Natural killer cell treated with Interleukin-12 subunit alpha and Interleukin-12 subunit beta and Interleukin-15 and Interleukin-18, amount 100 ng/mL, for 72 hours (primary cell): ENCODE measurements at regions not wholly inside any gene's neighbourhood (a gene's known extent, or its start where the extent isn't known, plus 50 kb on each side); places are given as distances from the start of the nearest gene placed in this dataset.

Experiments used
- ATAC-seq, 2 donors: fragments of 150-1000 bp; cut with Tn5 transposase in 1 of 2; sonication (Bioruptor Pico), chemical (Tn5 transposase) in 1 of 2; 2 replicates each; pipeline ENCODE4 v1.10.0; 2021
- DNase-seq: peaks from one replicate; pipeline ENCODE4 v3.0.0; 2022; ENCODE audit warnings: low spot score
- H3K27ac Mint-ChIP-seq, 2 donors: 1 replicate in 1 of 2; 2 replicates in 1 of 2; pipeline ENCODE4 v1.8.0; 2022; ENCODE audit warnings: mixed read lengths in 2 of 2, mild to moderate bottlenecking in 1 of 2, moderate library complexity in 1 of 2
- H3K27me3 Mint-ChIP-seq, 2 donors: 1 replicate in 1 of 2; 2 replicates in 1 of 2; pipeline ENCODE4 v1.8.0; 2022; ENCODE audit warnings: mixed read lengths in 2 of 2
- H3K36me3 Mint-ChIP-seq: one replicate; pipeline ENCODE4 v1.8.0; 2022; ENCODE audit warnings: mixed read lengths
- H3K4me1 Mint-ChIP-seq, 2 donors: 1 replicate in 1 of 2; 2 replicates in 1 of 2; pipeline ENCODE4 v1.8.0; 2022; ENCODE audit warnings: low read depth in 2 of 2, mixed read lengths in 2 of 2, mild to moderate bottlenecking in 1 of 2
- H3K4me3 Mint-ChIP-seq: one replicate; pipeline ENCODE4 v1.8.0; 2022; ENCODE audit warnings: mixed read lengths
- H3K9me3 Mint-ChIP-seq: 2 replicates; pipeline ENCODE4 v1.8.0; 2022; ENCODE audit warnings: mixed read lengths

GRCh38 chr2:120439637-120440384, 93.9 kb downstream of the INHBB start:
- Mint-ChIP-seq H3K4me1 (peaks cover 0 to 5% of the 10 kb centered on the region in 2 donors), H3K36me3 (no peaks in the 10 kb centered on the region), H3K9me3 (no peaks in the 10 kb centered on the region), H3K4me3 (no peak overlapping the region), H3K27ac (no peak overlapping the region), H3K27me3 (peaks cover 36 to 61% of the 10 kb centered on the region in 2 donors)
- ATAC-seq (no peak), DNase-seq (peak; percentile 38)

- Mint-ChIP-seq H3K27ac (no peak overlapping the region), H3K9me3 (no peaks in the 10 kb centered on the region), H3K4me3 (no peak overlapping the region), H3K4me1 (peaks cover 0 to 5% of the 10 kb centered on the region in 2 donors), H3K27me3 (peaks cover 36 to 61% of the 10 kb centered on the region in 2 donors), H3K36me3 (no peaks in the 10 kb centered on the region)
- ATAC-seq (no peak), DNase-seq (peak; percentile 26)
Observed at GRCh38 chr2:120440521-120441350, 94.8 kb downstream of the INHBB start.

GRCh38 chr2:120441351-120441700, 95.4 kb downstream of the INHBB start:
- Mint-ChIP-seq H3K27me3 (peaks cover 38 to 61% of the 10 kb centered on the region in 2 donors), H3K27ac (no peak overlapping the region), H3K9me3 (no peaks in the 10 kb centered on the region), H3K4me1 (peaks cover 0 to 5% of the 10 kb centered on the region in 2 donors), H3K4me3 (no peak overlapping the region), H3K36me3 (no peaks in the 10 kb centered on the region)
- ATAC-seq (no peak), DNase-seq (no peak)

GRCh38 chr2:120441744-120442471, 96.0 kb downstream of the INHBB start:
- no peak for ATAC-seq
- Mint-ChIP-seq H3K27me3 (peaks cover 36 to 55% of the 10 kb centered on the region in 2 donors), H3K27ac (no peak overlapping the region), H3K36me3 (no peaks in the 10 kb centered on the region), H3K4me3 (no peak overlapping the region), H3K9me3 (no peaks in the 10 kb centered on the region), H3K4me1 (peaks cover 0 to 5% of the 10 kb centered on the region in 2 donors)
- peak; percentile 45 for DNase-seq

GRCh38 chr2:120442541-120442922, 96.6 kb downstream of the INHBB start:
- Mint-ChIP-seq H3K27ac (no peak overlapping the region), H3K4me1 (peaks cover 0 to 5% of the 10 kb centered on the region in 2 donors), H3K27me3 (peaks cover 36 to 54% of the 10 kb centered on the region in 2 donors), H3K36me3 (no peaks in the 10 kb centered on the region), H3K4me3 (no peak overlapping the region), H3K9me3 (no peaks in the 10 kb centered on the region)
- ATAC-seq (no peak), DNase-seq (peak; percentile 16)

GRCh38 chr2:120442923-120443571, 97.1 kb downstream of the INHBB start:
- peak; percentile 58 for DNase-seq
- ATAC-seq = peak; percentile 22 to 74

GRCh38 chr2:120443946-120444345, 98.0 kb downstream of the INHBB start:
- Mint-ChIP-seq H3K4me3 (no peak overlapping the region), H3K9me3 (no peaks in the 10 kb centered on the region), H3K36me3 (no peaks in the 10 kb centered on the region), H3K4me1 (peaks cover 0 to 5% of the 10 kb centered on the region in 2 donors), H3K27ac (no peak overlapping the region), H3K27me3 (peaks cover 33 to 50% of the 10 kb centered on the region in 2 donors)
- ATAC-seq (no peak), DNase-seq (peak; percentile 18)

More at GRCh38 chr2:120442923-120443571, 97.1 kb downstream of the INHBB start:
- peaks cover 36 to 54% of the 10 kb centered on the region in 2 donors for H3K27me3 Mint-ChIP-seq
- no peak overlapping the region for H3K4me3 Mint-ChIP-seq
- H3K36me3 Mint-ChIP-seq = no peaks in the 10 kb centered on the region
- no peaks in the 10 kb centered on the region for H3K9me3 Mint-ChIP-seq
- peaks cover 0 to 5% of the 10 kb centered on the region in 2 donors for H3K4me1 Mint-ChIP-seq
- no peak overlapping the region for H3K27ac Mint-ChIP-seq

GRCh38 chr2:120444691-120445240, 98.8 kb downstream of the INHBB start:
- H3K4me3 Mint-ChIP-seq = no peak overlapping the region
- no peaks in the 10 kb centered on the region for H3K9me3 Mint-ChIP-seq
- H3K27me3 Mint-ChIP-seq = peaks cover 32 to 42% of the 10 kb centered on the region in 2 donors
- DNase-seq (peak; percentile 44), ATAC-seq (no peak)
- no peaks in the 10 kb centered on the region for H3K36me3 Mint-ChIP-seq
- H3K4me1 Mint-ChIP-seq = peaks cover 0 to 5% of the 10 kb centered on the region in 2 donors
- no peak overlapping the region for H3K27ac Mint-ChIP-seq

GRCh38 chr2:120445449-120446143, 99.7 kb downstream of the INHBB start:
- no peak for ATAC-seq
- Mint-ChIP-seq H3K27ac (no peak overlapping the region), H3K4me1 (peaks cover 0 to 5% of the 10 kb centered on the region in 2 donors), H3K27me3 (peaks cover 28 to 34% of the 10 kb centered on the region in 2 donors), H3K4me3 (no peak overlapping the region), H3K36me3 (no peaks in the 10 kb centered on the region), H3K9me3 (no peaks in the 10 kb centered on the region)
- peak; percentile 12 for DNase-seq

- Mint-ChIP-seq H3K4me1 (peaks cover 0 to 5% of the 10 kb centered on the region in 2 donors), H3K36me3 (no peaks in the 10 kb centered on the region), H3K27ac (no peak overlapping the region), H3K4me3 (no peak overlapping the region), H3K27me3 (peaks cover 21 to 25% of the 10 kb centered on the region in 2 donors), H3K9me3 (no peaks in the 10 kb centered on the region)
- DNase-seq (peak; percentile 40), ATAC-seq (no peak)
Observed at GRCh38 chr2:120446236-120447126, 100.5 kb downstream of the INHBB start.

GRCh38 chr2:120447127-120447785, 101.3 kb downstream of the INHBB start:
- DNase-seq = peak; percentile 49
- Mint-ChIP-seq H3K4me1 (peaks cover 0 to 4% of the 10 kb centered on the region in 2 donors), H3K4me3 (no peak overlapping the region), H3K27me3 (peaks cover 17 to 19% of the 10 kb centered on the region in 2 donors), H3K27ac (no peak overlapping the region), H3K9me3 (no peaks in the 10 kb centered on the region), H3K36me3 (no peaks in the 10 kb centered on the region)
- ATAC-seq = no peak
